Right atrium auricular region (tissue), 2 donors: ENCODE measurements at regions not wholly inside any gene's neighbourhood (a gene's known extent, or its start where the extent isn't known, plus 50 kb on each side); places are given as distances from the start of the nearest gene placed in this dataset.

Experiments
- DNase-seq: peaks from one replicate; pipeline ENCODE4 v3.0.0-alpha.2; 2019; ENCODE audit warnings: low spot score
- H3K27ac ChIP-seq, 2 donors: fragments of 200-600 bp; sonication (generic); 1 replicate in 1 of 2; 2 replicates in 1 of 2; pipeline ENCODE4 v1.5.1; 2016 to 2019
- H3K27me3 ChIP-seq, 2 donors: fragments of 200-600 bp; sonication (generic); one replicate each; pipeline versions ENCODE4 v1.5.1 to v1.6.0; 2017 to 2019
- H3K36me3 ChIP-seq: fragments of 200-600 bp; sonication (generic); one replicate; pipeline ENCODE4 v1.5.1; 2016
- H3K4me1 ChIP-seq, 2 donors: fragments of 200-600 bp; sonication (generic); one replicate each; pipeline versions ENCODE4 v1.5.1 to v1.6.0; 2017 to 2019
- H3K4me3 ChIP-seq, 2 donors: fragments of 200-600 bp; sonication (generic); 1 replicate in 1 of 2; 2 replicates in 1 of 2; pipeline ENCODE4 v1.5.1; 2017 to 2019; ENCODE audit warnings: mild to moderate bottlenecking in 1 of 2, moderate library complexity in 1 of 2
- H3K9me3 ChIP-seq, 2 donors: fragments of 200-600 bp; sonication (generic); one replicate each; pipeline ENCODE4 v1.5.1; 2019
- TF ChIP-seq, protein P1 (sequence below), 2 donors: fragments of 200-600 bp; sonication (generic); IDR thresholded peaks; one replicate each; pipeline ENCODE4 v1.5.1; 2019; ENCODE audit warnings: antibody characterized with exemption in 2 of 2

DNA sequence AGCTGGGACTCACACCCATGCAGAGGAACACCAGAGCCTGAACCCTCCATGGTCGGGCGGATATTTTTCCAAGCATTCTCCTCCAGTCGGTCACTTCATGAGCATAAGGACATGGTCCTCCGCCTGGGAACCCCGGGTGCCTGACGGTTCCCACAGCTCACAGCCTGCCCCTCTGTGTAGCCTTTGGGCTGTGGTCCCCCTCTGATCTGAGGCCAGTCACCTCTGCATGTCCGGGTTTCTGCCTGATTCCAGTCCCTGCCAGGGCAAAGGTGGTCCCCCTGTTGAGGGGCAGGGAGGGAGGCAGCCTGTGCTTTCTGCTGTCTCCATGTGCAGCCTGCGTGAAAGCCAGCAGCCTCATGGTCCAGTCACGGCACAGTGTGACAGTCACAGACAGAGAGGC, 76.6 kb upstream of the KLF13 start:
- TF ChIP-seq, protein P1, sequence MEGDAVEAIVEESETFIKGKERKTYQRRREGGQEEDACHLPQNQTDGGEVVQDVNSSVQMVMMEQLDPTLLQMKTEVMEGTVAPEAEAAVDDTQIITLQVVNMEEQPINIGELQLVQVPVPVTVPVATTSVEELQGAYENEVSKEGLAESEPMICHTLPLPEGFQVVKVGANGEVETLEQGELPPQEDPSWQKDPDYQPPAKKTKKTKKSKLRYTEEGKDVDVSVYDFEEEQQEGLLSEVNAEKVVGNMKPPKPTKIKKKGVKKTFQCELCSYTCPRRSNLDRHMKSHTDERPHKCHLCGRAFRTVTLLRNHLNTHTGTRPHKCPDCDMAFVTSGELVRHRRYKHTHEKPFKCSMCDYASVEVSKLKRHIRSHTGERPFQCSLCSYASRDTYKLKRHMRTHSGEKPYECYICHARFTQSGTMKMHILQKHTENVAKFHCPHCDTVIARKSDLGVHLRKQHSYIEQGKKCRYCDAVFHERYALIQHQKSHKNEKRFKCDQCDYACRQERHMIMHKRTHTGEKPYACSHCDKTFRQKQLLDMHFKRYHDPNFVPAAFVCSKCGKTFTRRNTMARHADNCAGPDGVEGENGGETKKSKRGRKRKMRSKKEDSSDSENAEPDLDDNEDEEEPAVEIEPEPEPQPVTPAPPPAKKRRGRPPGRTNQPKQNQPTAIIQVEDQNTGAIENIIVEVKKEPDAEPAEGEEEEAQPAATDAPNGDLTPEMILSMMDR (IDR thresholded peaks at IDR 0.05), result no peak
- DNase-seq, result no peak

DNA sequence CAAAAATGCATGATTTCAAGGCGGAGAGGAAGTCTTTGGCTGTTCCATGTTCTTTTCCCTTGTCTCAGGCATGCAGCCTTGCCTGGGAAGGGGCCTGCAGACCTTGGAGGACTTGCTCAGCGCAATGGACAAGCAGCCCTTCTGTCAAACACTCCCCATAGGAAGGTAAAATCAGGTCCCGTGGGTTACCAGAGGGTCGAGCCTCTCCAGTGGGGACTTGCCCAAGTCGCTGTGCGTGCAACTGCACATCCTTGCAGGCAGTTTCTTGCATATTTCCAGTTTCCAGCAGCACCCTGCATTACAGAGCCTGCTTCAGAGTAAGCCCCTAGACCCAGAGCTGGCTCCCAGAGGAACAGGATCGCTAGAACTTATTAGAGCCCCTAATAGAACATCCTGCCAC, 75.5 kb upstream of the KLF13 start:
- DNase-seq, result no peak
- Histone ChIP-seq H3K27me3 (no peaks in the 10 kb centered on the region), H3K36me3 (no peaks in the 10 kb centered on the region), H3K4me3 (no peak overlapping the region), H3K4me1 (peaks cover 0 to 5% of the 10 kb centered on the region in 2 donors), H3K27ac (no peak overlapping the region), H3K9me3 (no peaks in the 10 kb centered on the region)
- TF ChIP-seq, protein P1 (IDR thresholded peaks at IDR 0.05), result no peak

More for the DNA sequence above, 76.6 kb upstream of the KLF13 start:
- no peaks in the 10 kb centered on the region for H3K9me3 ChIP-seq
- H3K4me1 ChIP-seq, result peaks cover 0 to 4% of the 10 kb centered on the region in 2 donors
- no peaks in the 10 kb centered on the region for H3K36me3 ChIP-seq
- H3K27ac ChIP-seq, result no peak overlapping the region
- H3K4me3 ChIP-seq, result no peak overlapping the region
- no peaks in the 10 kb centered on the region for H3K27me3 ChIP-seq

DNA sequence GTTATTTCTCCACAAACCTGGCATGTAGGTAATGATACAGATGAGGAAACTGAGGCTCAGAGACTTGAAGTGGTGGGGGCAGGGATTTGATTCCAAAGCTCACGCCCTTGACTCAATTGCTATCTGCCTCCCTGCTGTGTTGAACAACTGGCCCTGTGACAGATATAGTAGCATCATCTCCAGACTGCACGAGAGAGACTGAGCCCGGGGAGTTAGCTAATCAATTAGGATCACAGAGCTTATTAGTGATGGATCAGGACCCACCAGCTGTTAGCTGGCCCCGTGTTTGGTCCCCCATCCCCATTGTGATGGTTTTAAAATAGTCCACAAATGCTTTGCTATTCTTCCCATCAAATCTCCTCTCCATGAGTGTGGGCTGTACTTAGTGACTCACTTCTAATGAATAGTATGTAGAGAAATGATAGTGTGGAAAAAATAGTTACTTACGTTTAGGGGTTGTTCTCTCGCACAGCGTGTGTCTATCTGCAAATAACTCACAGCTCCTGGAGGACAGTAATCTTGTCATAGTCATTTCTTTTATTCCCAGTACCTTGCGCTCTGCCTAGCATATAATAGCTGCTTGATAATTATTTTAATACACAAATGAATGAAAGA, 74.4 kb upstream of the KLF13 start:
- no peaks in the 10 kb centered on the region for H3K9me3 ChIP-seq
- TF ChIP-seq, protein P1 (IDR thresholded peaks at IDR 0.05), result no peak
- no peaks in the 10 kb centered on the region for H3K27me3 ChIP-seq
- peaks cover 0 to 5% of the 10 kb centered on the region in 2 donors for H3K4me1 ChIP-seq
- no peaks in the 10 kb centered on the region for H3K36me3 ChIP-seq
- DNase-seq, result no peak
- no peak overlapping the region for H3K27ac ChIP-seq
- no peak overlapping the region for H3K4me3 ChIP-seq

DNA sequence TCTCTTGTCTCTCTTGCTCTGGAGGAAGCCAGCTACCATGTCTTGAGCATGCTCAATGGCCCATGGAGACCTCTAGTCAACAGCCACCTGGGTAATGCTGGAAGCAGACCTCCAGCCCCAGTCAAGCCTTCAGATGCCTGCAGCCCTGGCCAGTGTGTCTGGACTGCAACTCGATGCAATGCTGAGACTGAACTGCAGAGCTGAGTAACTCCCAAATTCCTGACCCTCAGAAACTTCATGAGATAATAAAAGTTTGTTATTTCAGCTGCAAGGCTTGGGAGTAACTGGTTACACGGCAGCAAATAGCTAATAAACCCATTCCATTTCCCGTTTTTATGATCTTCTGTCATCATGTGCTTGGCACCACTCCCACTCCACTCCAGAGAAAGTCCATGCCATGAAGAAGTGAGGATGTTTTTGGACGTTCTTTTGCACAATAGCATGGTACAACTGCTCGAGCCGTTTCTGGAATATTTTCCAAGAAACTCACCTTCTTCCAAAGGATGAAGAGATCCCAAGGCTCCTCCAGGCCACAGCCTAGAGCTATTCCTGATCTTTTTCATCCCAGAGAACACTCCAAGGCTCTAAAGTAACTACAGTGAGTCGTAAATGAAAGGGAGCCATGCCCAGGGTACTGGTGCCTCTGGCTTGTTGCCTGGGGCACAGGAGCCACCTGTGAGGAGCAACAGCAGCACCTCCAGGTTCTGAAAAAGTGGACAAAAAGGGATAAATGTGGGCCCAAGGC, 72.0 kb upstream of the KLF13 start:
- Histone ChIP-seq H3K36me3 (no peaks in the 10 kb centered on the region), H3K4me1 (peaks cover 0 to 5% of the 10 kb centered on the region in 2 donors), H3K9me3 (no peaks in the 10 kb centered on the region), H3K4me3 (no peak overlapping the region), H3K27me3 (no peaks in the 10 kb centered on the region), H3K27ac (no peak overlapping the region)
- TF ChIP-seq, protein P1 (IDR thresholded peaks at IDR 0.05), result no peak
- DNase-seq, result no peak

DNA sequence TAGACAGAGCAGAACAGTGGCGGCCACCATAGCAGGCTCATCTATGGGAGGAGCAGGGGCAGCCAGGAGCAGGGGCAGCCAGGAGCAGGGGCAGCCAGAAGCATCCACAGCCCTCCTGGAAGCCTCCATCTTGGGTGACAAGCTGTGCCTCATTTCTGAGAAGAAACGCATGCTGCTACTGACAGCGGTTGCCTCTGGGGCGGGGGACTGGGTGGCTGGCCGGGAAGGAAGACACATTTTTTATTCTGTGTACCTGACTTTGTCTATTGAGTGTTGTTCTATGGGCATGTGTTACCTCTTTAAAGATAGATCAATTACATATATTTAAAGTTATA, 71.5 kb upstream of the KLF13 start:
- H3K36me3 ChIP-seq, result no peaks in the 10 kb centered on the region
- no peak for DNase-seq
- H3K4me1 ChIP-seq, result peaks cover 0 to 5% of the 10 kb centered on the region in 2 donors
- no peak overlapping the region for H3K27ac ChIP-seq
- no peaks in the 10 kb centered on the region for H3K9me3 ChIP-seq
- no peaks in the 10 kb centered on the region for H3K27me3 ChIP-seq
- TF ChIP-seq, protein P1 (IDR thresholded peaks at IDR 0.05), result no peak
- H3K4me3 ChIP-seq, result no peak overlapping the region
